ENCODE measurements at regions not wholly inside any gene's neighbourhood (a gene's known extent, or its start where the extent isn't known, plus 50 kb on each side); places are given as distances from the start of the nearest gene placed in this dataset.

- TF ChIP-seq ASH2L (IDR thresholded peaks at IDR 0.05; ENCODE audit: low read length), result no peak
- no peak for TF ChIP-seq RNF2 (IDR thresholded peaks at IDR 0.05; ENCODE audit: borderline replicate concordance, low read depth, low read length, missing control alignments, poor library complexity, severe bottlenecking)
- no peak for TF ChIP-seq GABPA (IDR thresholded peaks at IDR 0.05; ENCODE audit: borderline replicate concordance, insufficient read depth, low read length)
These were observed 447.0 kb upstream of the CDH4 start (continued) for GRCh38 chr20:60804918-60805630.

Measured in H1 (cell line).